Right lobe of liver (tissue), 4 donors: ENCODE measurements at regions not wholly inside any gene's neighbourhood (a gene's known extent, or its start where the extent isn't known, plus 50 kb on each side); places are given as distances from the start of the nearest gene placed in this dataset.

Experiments
- CTCF ChIP-seq, 4 donors: fragments of 200-600 bp in 3 of 4; fragments of 450-650 bp in 1 of 4; IDR thresholded peaks; one replicate each; pipeline versions ENCODE4 v1.5.1 to v1.8.0; 2016 to 2022; ENCODE audit warnings: antibody characterized with exemption in 4 of 4, mild to moderate bottlenecking in 2 of 4
- POLR2A ChIP-seq: fragments of 450-650 bp; IDR thresholded peaks from one replicate; pipeline ENCODE4 v1.6.1; 2017; ENCODE audit warnings: antibody characterized with exemption, mild to moderate bottlenecking
- donor health status: DM: no; HTN: no; CAD: no.
- donor health status: DM: no; HTN: no; CAD: no.
- donor health status: DM: no; HTN: yes; CAD: no.

- no peak for TF ChIP-seq CTCF (IDR thresholded peaks at IDR 0.05)
- TF ChIP-seq POLR2A = no peak
Observed at GRCh38 chr11:98180921-98181320, 839.8 kb upstream of the CNTN5 start.
